HG03159 (cell line): ENCODE measurements at regions not wholly inside any gene's neighbourhood (a gene's known extent, or its start where the extent isn't known, plus 50 kb on each side); places are given as distances from the start of the nearest gene placed in this dataset.

ENCODE experiments used
- ATAC-seq: cut with Tn5 transposase; IDR thresholded peaks from one replicate; pipeline ENCODE4 v1.9.1; 2021; ENCODE audit warnings: mild to moderate bottlenecking, moderate library complexity; ENCODE audit not compliant: unreplicated experiment

DNA sequence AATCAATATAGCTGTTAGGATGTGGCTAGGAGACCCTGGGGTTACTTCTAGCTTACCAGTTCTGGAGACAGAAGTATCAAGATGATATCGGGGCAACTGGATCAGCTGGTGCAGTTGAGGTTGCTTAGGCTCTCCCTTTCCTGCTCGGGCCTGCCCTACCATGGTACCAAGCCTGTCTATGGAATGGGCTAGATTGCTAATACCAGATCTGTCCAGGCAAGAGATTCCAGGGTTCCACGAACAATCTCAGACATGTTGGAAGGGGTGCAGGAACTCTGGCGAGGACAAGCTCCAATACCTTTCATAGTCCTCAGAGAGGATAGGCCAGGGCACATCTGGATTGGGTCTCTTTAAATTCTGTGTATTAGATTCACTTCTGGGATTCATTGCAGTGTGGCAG is 53.8 kb downstream of the ADM start:
- ATAC-seq: no peak

- ATAC-seq: no peak
Observed at GRCh38 chr11:10359171-10359570, 54.3 kb downstream of the ADM start.

GRCh38 chr11:10360835-10361234 is 56.0 kb downstream of the ADM start:
- ATAC-seq: no peak

- no peak for ATAC-seq
Observed at GRCh38 chr11:10365045-10365444, 60.2 kb downstream of the ADM start.

DNA sequence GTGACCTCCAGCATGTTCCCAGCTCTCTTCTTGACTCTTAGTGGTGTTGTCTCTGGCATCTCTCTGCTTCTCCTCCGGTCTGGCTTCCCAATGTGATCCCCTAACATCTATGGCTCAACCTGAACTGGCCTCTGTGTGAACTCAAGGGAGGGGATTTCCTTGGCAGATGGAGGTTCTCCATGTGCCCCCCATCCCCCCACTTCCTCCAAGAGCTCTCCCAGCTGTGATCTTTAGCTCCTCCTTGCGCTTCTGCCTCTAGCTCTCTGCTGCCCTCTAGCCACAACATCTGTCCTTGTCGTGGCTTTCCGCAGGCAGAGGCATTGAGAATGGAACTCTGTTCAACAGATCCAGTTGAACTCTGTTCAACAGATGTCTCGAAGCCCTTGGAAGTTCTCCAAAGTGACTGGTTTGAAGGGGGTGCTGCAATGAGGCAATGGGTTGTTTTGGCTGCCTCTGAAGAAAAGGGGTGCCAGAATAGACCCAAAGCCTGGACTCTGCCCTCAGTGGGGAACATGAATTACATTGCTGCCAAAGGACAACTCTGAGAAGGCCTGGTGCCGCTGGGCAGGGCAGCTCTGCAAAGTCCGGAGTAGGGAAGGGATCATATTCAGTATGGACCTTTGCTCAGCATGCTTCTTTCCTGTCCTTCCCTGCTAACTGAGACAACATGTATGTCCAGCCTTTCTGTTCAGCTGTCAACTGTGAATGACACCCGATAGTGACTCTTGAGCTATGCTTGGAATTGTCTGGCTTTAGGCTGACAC is 61.9 kb downstream of the ADM start:
- peak; percentile 72 for ATAC-seq

DNA sequence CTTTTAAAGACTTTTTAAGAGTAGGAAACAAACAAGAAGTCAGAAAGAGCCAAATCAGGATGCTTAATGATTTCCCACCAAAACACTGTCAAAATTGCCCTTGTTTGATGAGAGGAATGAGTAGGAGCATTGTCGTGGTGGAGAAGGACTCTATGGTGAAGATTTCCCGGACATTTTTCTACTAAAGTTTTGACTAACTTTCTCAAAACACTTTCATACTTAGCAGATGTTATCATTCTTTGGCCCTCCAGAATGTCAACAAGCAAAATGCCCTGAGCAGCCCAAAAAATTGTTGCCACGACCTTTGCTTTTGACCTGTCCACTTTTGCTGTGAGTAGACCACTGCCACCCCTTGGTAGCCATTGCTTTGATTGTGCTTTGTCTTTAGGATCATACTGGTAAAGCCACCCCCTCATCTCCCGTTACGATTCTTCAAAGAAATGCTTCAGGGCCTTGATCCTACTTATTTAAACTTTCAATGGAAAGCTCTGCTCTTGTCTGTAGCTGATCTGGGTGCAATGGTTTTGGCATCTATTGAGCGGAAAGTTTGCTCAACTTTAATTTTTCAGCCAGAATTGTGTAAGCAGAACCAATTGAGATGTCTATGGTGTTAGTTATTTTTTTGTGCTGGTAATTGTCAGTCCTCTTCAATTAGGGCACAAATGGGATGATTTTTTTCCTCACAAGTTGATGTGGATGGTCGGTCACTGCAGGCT is 67.2 kb downstream of the ADM start:
- ATAC-seq: no peak

DNA sequence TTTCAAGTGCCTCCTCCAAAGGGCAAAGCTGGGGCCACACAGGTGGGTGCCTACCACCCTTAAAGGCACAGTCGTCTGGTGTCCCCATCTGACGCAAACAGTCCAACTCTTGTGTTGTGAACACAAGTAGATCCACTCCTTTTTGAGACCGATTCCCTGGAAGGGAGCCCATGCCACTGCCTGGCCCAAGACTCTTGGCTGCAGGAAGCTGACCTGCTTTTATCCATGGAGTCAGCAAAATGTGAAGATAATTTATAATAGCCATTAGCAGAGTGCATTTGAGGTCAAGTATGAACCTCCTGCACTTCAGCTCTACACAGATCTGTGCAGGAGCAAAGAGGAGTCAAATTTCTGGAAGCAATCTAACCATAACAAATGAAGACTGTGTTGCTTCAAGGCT is 68.5 kb downstream of the ADM start:
- ATAC-seq: no peak

DNA sequence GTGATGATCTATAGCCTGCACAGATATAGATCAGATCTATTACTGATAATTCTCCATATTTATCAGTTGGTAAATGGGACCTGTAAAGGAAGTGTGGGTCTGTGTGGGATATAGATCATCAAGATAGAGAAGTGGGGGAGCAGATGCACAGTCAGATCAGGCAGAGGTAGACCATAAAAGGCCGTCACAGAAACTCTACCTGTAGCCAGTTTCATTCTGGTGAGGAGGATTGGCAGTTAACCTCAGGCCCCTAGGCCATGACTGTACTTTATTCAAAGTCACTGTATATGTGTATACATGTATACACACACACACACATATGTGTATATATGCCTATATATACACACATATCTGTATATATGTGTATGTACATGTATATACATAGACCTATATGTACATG is 69.1 kb downstream of the ADM start:
- no peak for ATAC-seq

DNA sequence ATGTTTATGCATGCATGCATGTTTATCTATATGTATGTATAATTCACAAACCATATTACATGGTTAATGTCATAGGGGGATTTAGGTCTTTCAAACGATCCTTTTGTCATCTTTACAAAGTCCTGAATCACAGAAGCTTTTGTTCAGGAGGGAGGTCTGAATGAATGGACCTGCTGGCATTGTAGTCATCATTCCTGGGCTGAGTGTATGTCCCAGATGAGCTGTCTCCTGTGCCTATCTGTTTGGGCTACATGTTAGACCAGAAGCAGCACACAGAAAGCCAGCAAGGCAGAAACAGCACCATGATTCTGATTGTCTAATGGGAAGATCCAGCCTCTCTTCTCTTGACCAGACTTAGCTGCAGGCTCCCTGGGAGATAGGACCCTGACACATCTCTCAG is 69.5 kb downstream of the ADM start:
- no peak for ATAC-seq

- no peak for ATAC-seq
Observed at GRCh38 chr11:10375280-10375971, 70.6 kb downstream of the ADM start.

- ATAC-seq: no peak
Observed at GRCh38 chr11:10376061-10376460, 71.2 kb downstream of the ADM start.

GRCh38 chr11:10377183-10377582 is 72.3 kb downstream of the ADM start:
- no peak for ATAC-seq

DNA sequence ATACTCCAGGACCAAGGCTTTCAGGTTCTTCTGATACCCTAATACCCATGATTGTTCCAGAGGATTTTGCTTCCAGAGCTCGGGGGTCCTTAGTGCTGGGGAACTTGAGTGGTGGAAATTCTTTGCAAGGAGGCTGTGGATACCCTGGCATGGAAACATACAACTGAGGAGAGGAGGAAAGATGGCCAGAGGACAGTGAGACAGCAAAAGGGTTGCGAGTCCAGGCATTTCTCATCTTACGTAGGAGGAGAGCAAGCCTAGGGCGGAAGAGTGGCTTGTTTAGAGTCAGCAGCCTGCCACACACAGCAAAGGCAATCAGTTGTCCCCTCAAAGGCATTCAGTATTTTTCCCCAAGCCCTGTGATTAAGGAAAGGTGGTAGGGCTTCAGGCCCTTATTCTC is 73.5 kb downstream of the ADM start:
- no peak for ATAC-seq

GRCh38 chr11:10379022-10379421 is 74.1 kb downstream of the ADM start:
- ATAC-seq: no peak

- no peak for ATAC-seq
Observed at GRCh38 chr11:10379426-10379825, 74.6 kb downstream of the ADM start.

- ATAC-seq: no peak
Observed at GRCh38 chr11:10379871-10380568, 75.0 kb upstream of the AMPD3 start.

DNA sequence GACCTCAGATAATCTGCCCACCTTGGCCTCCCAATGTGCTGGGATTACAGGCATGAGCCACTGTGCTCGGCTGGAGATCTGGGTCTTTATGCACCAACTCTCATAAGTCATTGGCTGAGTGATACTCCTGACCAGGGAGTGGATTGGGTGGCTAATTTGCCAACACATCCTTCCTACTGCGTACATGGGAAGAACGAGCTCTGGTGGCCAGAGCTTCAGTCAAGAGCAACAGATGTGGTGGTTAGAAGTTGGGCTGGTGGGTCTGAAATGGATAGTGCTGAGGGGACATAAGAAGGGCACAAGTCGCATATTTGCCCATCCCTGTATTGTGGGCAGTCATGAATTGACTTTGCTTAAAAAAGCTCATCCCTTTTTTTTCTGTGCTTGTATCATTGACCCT is 74.1 kb upstream of the AMPD3 start:
- no peak for ATAC-seq

DNA sequence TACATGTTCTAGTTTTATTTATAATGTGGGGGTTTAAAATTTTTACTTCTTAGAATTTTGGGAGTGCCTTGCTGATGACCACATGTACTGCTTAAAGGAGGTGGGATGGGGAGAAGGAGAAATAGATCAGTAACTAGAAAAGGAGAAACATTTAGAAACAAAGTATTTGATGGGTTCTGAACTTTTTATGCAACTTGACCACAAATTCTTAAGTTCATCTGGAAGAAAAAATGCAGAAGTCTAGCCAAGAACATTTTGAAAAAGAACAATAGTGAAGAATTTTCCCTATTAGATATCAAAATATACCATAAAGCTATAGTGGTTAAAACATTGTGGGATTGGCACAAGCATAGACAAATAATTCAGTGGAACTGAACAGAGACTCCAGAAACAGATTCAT is 73.3 kb upstream of the AMPD3 start:
- no peak for ATAC-seq

- ATAC-seq: no peak
Observed at GRCh38 chr11:10382518-10382917, 72.5 kb upstream of the AMPD3 start.

- ATAC-seq: no peak
Observed at GRCh38 chr11:10385696-10386095, 69.4 kb upstream of the AMPD3 start.

GRCh38 chr11:10386361-10386760 is 68.7 kb upstream of the AMPD3 start:
- ATAC-seq: no peak

DNA sequence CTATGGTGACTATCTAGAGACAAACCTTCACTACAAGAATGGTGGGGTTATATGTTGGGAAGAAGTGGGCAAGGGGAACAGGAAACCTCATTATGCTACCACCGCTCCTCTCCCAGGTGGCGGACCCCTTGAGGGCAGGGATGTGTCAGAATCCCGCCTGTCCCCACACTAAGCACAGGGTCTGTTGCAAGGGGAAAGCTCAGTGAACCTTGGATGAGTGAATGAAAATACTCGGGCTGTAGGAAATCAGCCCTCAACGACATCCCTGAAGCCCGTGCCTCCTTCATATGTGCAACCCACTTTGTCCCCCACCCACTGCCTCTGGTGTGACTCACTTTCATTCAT is 68.2 kb upstream of the AMPD3 start:
- ATAC-seq: no peak
